CD1c-positive myeloid dendritic cell (primary cell): ENCODE measurements at regions not wholly inside any gene's neighbourhood (a gene's known extent, or its start where the extent isn't known, plus 50 kb on each side); places are given as distances from the start of the nearest gene placed in this dataset.
A peak's percentile ranks its signal among the peaks of the same experiment; 100 is the strongest.

ENCODE experiments used
- DNase-seq: peaks from one replicate; pipeline ENCODE4 v3.0.0-alpha.2; 2016; ENCODE audit errors: extremely low spot score

DNA sequence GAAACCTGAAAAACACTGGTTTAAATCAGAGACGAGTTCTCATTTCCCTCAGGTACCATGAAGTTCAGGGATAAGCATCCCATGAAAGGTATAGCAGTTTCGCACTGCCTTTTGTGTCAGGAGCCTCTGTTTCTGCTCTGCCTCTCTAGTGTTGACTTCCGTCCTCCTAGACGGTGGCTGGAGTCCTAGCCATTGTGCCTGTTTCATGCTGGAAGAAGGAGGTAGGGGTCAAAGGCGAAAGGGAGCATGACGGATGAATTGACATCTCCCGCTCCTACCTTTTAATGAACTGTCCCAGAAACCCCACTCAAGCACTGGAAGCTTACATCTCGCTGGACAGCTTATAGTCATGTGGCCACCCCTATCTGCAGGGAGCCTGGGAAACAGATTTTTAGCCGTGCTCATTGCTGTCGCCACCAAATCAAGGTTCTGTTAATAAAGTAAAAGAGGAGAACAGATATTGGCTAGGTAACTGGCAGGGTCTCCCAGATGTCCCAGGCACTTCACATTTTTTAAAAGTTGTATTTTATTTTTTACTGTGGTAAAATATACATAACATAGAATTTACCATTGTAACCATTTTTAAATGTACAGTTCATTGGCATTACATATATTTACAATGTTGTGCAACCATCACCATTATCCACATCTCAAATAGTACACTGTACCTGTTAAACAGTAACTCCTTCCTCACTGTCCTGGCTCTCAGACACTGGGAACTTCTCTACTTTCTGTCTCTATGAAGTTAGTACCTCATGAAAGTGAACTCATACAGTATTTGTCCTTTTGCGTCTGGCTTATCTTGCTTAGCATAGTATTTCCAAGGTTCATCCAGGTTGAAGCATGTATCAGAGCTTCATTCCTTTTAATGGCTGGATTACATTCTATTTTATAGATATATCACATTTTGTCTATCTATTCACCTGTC is 55.0 kb upstream of the CTLA4 start:
- no peak for DNase-seq

DNA sequence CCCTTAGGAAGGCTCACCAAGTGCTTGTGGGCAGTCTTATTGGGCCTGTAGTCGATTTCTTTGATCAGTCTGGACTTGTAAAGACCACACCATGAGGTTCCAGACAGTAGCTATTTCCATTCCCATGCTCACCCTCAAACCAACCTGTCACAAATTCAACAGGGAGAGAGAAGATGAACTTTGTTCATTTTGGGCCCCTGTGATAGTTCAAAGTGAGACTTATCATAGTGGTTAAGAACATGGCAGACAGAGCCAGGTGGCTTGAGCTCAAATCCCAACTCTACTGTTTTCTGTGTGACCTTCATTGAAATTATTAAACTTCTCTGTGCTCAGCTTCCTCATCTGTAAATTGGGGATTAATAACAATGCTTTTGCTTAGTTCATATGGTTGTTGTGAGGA is 53.9 kb upstream of the CTLA4 start:
- no peak for DNase-seq

DNA sequence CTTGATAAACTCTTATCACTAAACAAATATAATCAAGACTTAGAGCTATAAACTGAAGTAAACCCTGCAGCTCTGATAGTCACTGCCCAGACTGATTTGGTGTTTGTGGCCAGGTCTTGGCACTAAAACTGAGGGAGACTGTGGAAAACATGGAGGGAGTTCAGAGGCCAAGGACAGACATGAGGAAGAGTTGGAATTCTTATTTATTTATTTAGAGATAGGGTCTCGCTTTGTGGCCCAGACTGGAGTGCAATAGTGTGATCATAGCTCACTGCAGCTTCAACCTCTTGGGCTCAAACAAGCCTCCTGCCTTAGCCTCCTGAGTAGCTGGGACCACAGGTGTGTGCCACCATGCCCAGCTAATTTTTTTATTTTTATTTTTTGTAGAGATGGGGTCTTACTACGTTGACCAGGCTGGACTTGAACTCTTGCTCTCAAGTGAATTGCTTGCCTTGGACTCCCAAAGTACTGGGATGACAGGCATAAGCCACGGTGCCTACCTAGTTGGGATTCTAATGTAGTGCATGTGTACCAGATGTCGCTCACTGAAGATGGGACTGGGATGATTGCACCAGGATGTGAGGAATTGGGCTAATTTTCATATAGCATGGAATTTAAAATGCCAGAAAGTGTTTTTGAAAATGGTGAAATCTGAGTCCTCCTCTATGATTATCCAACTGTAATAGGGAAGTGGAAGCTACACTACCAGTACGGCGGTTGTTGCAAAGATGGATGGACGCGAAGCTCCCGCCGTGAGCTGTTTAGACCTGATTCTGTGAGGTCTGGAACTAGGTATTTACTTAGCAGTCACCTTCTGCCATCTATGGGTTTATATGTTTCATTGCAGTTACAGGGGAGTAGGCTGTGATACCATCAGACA is 52.7 kb upstream of the CTLA4 start:
- peak; percentile 85 for DNase-seq

DNA sequence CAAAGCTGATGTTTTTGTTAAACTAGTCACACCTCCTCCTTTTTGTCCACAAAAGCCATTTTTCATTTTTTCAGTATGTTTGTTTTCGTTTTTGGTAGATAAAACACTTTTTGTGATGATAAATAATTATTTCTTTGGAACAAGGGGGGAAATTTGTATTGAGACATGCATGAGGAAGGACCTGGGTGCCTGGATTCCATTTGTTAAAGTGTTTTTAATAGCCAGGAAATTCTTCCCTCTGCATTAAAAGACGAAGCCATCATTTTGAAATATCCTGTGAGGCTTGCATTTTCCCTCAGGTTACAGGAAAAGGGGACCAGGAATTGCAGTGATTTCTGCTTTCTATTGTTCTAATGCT is 52.1 kb upstream of the CTLA4 start:
- DNase-seq, result no peak

DNA sequence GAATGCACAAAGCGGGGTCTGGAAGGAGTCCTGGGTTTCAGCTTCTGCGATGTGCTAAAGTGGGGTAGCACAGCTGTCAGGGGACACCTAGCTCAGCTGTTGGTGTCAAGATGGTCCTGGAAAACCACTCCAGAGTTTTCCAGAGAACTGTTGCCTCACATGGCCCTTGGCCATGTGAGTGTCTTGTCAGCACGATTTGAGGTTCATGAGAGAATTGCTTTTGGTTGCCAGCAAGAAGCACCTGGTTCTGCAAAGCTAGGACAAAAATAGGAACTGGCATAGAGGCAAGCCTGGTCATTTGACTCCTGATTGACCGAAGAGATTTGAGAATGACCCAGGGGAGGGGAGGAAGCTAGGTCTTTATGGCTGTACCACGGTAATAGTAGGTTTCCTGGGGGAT is 50.4 kb upstream of the CTLA4 start:
- DNase-seq, result peak; percentile 45
